ENCODE measurements at regions not wholly inside any gene's neighbourhood (a gene's known extent, or its start where the extent isn't known, plus 50 kb on each side); places are given as distances from the start of the nearest gene placed in this dataset.

DNA sequence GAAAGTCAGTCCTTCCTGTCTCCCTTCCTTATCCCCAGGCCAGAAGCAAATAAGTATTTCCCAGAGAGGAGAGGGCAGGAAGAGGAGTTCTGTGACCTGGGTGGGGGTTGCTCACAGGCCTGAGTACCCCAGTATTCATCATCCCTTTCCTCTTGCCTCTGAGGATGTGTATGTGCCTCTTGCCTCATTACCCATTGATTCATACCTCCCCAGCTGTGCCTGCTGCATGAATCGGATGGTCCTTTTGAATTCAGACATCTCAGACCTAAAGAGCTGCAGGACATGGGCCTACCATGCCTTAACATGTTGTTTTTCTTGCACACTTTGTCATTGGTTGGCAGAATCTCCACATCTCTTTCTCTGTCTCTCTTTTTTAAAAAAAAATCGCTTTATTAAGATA, 112.8 kb upstream of the SHB start:
- TF ChIP-seq CTCF (conservative IDR thresholded peaks at IDR 0.05 in 1 of 2, IDR thresholded peaks at IDR 0.05 in 1 of 2; ENCODE audit: extremely low read depth in 1 of 2, insufficient read depth in 1 of 2, low read depth in 1 of 2, low read length in 2 of 2) (no peak), EZH2 (IDR thresholded peaks at IDR 0.05; ENCODE audit: borderline replicate concordance, low read length) (no peak)

Data from mammary epithelial cell (primary cell).